Right lobe of liver (tissue), 6 donors: ENCODE measurements at regions not wholly inside any gene's neighbourhood (a gene's known extent, or its start where the extent isn't known, plus 50 kb on each side); places are given as distances from the start of the nearest gene placed in this dataset.
"Not testable (repeated sequence)": the region's sequence is repeated elsewhere in the genome, so short reads cannot be mapped to it uniquely, and the experiment has no call there.

Experiments
- ATAC-seq, 4 donors: fragments of 200-7000 bp; cut with Tn5 transposase; one replicate each; pipeline ENCODE4 v1.9.1; 2020; ENCODE audit warnings: mild to moderate bottlenecking in 4 of 4, moderate library complexity in 4 of 4
- DNase-seq, 3 donors: peaks; one replicate each; pipeline ENCODE4 v3.0.0-alpha.2; 2020
- H3K27ac ChIP-seq, 3 donors: fragments of 200-600 bp; one replicate each; pipeline ENCODE4 v1.8.0; 2022
- H3K27me3 ChIP-seq, 2 donors: fragments of 200-600 bp; one replicate each; pipeline ENCODE4 v1.8.0; 2022
- H3K36me3 ChIP-seq, 4 donors: fragments of 200-600 bp; sonication (generic) in 1 of 4; one replicate each; pipeline versions ENCODE4 v1.5.1 to v1.8.0; 2017 to 2022; ENCODE audit warnings: control low read depth in 1 of 4
- H3K4me1 ChIP-seq, 4 donors: fragments of 200-600 bp; sonication (generic) in 1 of 4; one replicate each; pipeline versions ENCODE4 v1.5.1 to v1.8.0; 2017 to 2022; ENCODE audit warnings: control low read depth in 1 of 4
- H3K4me3 ChIP-seq, 3 donors: fragments of 200-600 bp; one replicate each; pipeline ENCODE4 v1.8.0; 2022
- H3K9me3 ChIP-seq, 4 donors: fragments of 200-600 bp; sonication (generic) in 1 of 4; one replicate each; pipeline versions ENCODE4 v1.5.1 to v1.8.0; 2017 to 2022; ENCODE audit warnings: control low read depth in 1 of 4
- CTCF ChIP-seq, 4 donors: fragments of 200-600 bp in 3 of 4; fragments of 450-650 bp in 1 of 4; IDR thresholded peaks; one replicate each; pipeline versions ENCODE4 v1.5.1 to v1.8.0; 2016 to 2022; ENCODE audit warnings: antibody characterized with exemption in 4 of 4, mild to moderate bottlenecking in 2 of 4
- POLR2A ChIP-seq: fragments of 450-650 bp; IDR thresholded peaks from one replicate; pipeline ENCODE4 v1.6.1; 2017; ENCODE audit warnings: antibody characterized with exemption, mild to moderate bottlenecking
- WGBS: methylation state at CpG from one replicate; pipeline ENCODE4 v1.1.6; 2018; ENCODE audit warnings: low coverage, low lambda C conversion rate; ENCODE audit not compliant: insufficient coverage; ENCODE audit errors: missing lambda C conversion rate; 5-methylcytosine and 5-hydroxymethylcytosine counted together
- intact Hi-C, 2 donors: fragments of 100-400 bp; cut with DNase I; formaldehyde crosslinking; loops; one replicate each; pipeline versions ENCODE4 v1.11.2 to v1.14.1; 2022
- donor health status: DM: no; HTN: yes; CAD: no.
- donor health status: DM: no; HTN: no; CAD: no.
- donor health status: DM: no; HTN: no; CAD: no.
- donor health status: DM: no; HTN: yes; CAD: no.
- donor health status: DM: no; HTN: yes; CAD: no.

GRCh38 chr11:106173291-106173690 is 95.8 kb downstream of the AASDHPPT start:
- H3K9me3 ChIP-seq, result no peaks in the 10 kb centered on the region
- no peaks in the 10 kb centered on the region for H3K36me3 ChIP-seq
- H3K4me1 ChIP-seq, result no peaks in the 10 kb centered on the region
- no peak overlapping the region for H3K4me3 ChIP-seq
- DNase-seq (no peak), ATAC-seq (no peak)
- WGBS, result 44% methylated on average over 2 of the region's 2 CpGs
- H3K27ac ChIP-seq, result no peak overlapping the region
- intact Hi-C loops, result no loop called here
- TF ChIP-seq POLR2A (no peak), CTCF (IDR thresholded peaks at IDR 0.05) (no peak)
- no peaks in the 10 kb centered on the region for H3K27me3 ChIP-seq

GRCh38 chr11:106174003-106174402 is 96.5 kb downstream of the AASDHPPT start:
- intact Hi-C loops, H3K4me1 ChIP-seq, H3K9me3 ChIP-seq, ATAC-seq, H3K4me3 ChIP-seq, H3K27me3 ChIP-seq, H3K36me3 ChIP-seq, DNase-seq, H3K27ac ChIP-seq: not testable (repeated sequence)
- WGBS, result 46% methylated on average over 4 of the region's 4 CpGs

- Histone ChIP-seq H3K27ac (no peak overlapping the region), H3K36me3 (no peaks in the 10 kb centered on the region), H3K9me3 (no peaks in the 10 kb centered on the region), H3K4me1 (no peaks in the 10 kb centered on the region), H3K27me3 (no peaks in the 10 kb centered on the region), H3K4me3 (no peak overlapping the region)
- 81% methylated on average over 9 of the region's 17 CpGs for WGBS
- ATAC-seq (no peak), DNase-seq (no peak)
- intact Hi-C loops, result no loop called here
- TF ChIP-seq POLR2A, result no peak
- TF ChIP-seq CTCF (IDR thresholded peaks at IDR 0.05), result no peak
These were observed 99.4 kb downstream of the AASDHPPT start for GRCh38 chr11:106176817-106177216.

- Histone ChIP-seq H3K4me1 (no peaks in the 10 kb centered on the region), H3K4me3 (no peak overlapping the region), H3K9me3 (no peaks in the 10 kb centered on the region), H3K36me3 (no peaks in the 10 kb centered on the region), H3K27ac (no peak overlapping the region), H3K27me3 (no peaks in the 10 kb centered on the region)
- no peak for TF ChIP-seq CTCF (IDR thresholded peaks at IDR 0.05)
- no peak for TF ChIP-seq POLR2A
- ATAC-seq (no peak), DNase-seq (no peak)
- WGBS, result 59% methylated on average over 5 of the region's 6 CpGs
- intact Hi-C loops, result no loop called here
These were observed 99.8 kb downstream of the AASDHPPT start for GRCh38 chr11:106177311-106177710.

GRCh38 chr11:106178361-106178760 is 100.9 kb downstream of the AASDHPPT start:
- no peak overlapping the region for H3K27ac ChIP-seq
- H3K36me3 ChIP-seq, result no peaks in the 10 kb centered on the region
- DNase-seq, result no peak
- intact Hi-C loops, result no loop called here
- H3K4me1 ChIP-seq, result no peaks in the 10 kb centered on the region
- no peaks in the 10 kb centered on the region for H3K27me3 ChIP-seq
- TF ChIP-seq POLR2A (no peak), CTCF (IDR thresholded peaks at IDR 0.05) (no peak)
- no peaks in the 10 kb centered on the region for H3K9me3 ChIP-seq
- H3K4me3 ChIP-seq, result no peak overlapping the region
- 67% methylated on average over 1 of the region's 1 CpG for WGBS
- no peak for ATAC-seq
